ENCODE measurements at regions not wholly inside any gene's neighbourhood (a gene's known extent, or its start where the extent isn't known, plus 50 kb on each side); places are given as distances from the start of the nearest gene placed in this dataset.

DNA sequence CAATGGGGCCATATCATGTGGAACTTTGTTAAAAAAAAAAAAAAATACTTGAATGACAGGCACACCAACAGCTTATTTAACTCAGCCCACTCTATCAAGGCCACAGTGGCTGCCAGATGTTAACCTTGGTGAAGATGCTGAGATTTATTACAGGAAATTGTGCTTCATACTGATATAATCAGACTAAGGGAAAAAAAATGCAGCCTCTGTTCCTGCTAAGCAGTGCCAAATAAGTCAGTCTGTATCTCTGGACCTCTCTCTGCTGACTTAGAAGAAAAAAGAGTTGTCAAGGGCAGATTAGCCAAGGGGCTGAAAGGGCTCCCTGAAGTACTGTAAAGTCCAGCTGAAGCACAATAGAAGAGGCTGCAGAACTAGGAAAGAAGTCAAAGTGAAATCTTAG lies 677.7 kb upstream of the HTR2C start:
- no peaks in the 10 kb centered on the region for H3K79me2 ChIP-seq (ENCODE audit: insufficient read depth, low read length)
- ChIA-PET CTCF (ENCODE audit: low intra/inter-chr PET ratio, low total read pairs) (no interaction called here), POLR2A (no interaction called here)
- in situ Hi-C loops (cut with HindIII; ENCODE audit: extremely low pct_ligation_motif_present, low pct_unique_long_range_greater_than_20kb): no loop called here
- H4K20me1 ChIP-seq (ENCODE audit: insufficient read depth, low read length): no peaks in the 10 kb centered on the region
- no peaks in the 10 kb centered on the region for H3K9me3 ChIP-seq (ENCODE audit: low read length)
- H3K36me3 ChIP-seq (replicated peaks in 1 of 2; ENCODE audit: control insufficient read depth in 1 of 2, insufficient read depth in 2 of 2, low read length in 2 of 2): no peaks in the 10 kb centered on the region
- intact Hi-C loops (cut with micrococcal nuclease; ENCODE audit: unreplicated experiment): no loop called here
- no peak for FAIRE-seq
- BruUV-seq (replicated peaks): no TSS peak
- no peak for TF ChIP-seq ZNF451 (CRISPR knock-in tag; IDR thresholded peaks at IDR 0.05)
- TF ChIP-seq, protein P1, sequence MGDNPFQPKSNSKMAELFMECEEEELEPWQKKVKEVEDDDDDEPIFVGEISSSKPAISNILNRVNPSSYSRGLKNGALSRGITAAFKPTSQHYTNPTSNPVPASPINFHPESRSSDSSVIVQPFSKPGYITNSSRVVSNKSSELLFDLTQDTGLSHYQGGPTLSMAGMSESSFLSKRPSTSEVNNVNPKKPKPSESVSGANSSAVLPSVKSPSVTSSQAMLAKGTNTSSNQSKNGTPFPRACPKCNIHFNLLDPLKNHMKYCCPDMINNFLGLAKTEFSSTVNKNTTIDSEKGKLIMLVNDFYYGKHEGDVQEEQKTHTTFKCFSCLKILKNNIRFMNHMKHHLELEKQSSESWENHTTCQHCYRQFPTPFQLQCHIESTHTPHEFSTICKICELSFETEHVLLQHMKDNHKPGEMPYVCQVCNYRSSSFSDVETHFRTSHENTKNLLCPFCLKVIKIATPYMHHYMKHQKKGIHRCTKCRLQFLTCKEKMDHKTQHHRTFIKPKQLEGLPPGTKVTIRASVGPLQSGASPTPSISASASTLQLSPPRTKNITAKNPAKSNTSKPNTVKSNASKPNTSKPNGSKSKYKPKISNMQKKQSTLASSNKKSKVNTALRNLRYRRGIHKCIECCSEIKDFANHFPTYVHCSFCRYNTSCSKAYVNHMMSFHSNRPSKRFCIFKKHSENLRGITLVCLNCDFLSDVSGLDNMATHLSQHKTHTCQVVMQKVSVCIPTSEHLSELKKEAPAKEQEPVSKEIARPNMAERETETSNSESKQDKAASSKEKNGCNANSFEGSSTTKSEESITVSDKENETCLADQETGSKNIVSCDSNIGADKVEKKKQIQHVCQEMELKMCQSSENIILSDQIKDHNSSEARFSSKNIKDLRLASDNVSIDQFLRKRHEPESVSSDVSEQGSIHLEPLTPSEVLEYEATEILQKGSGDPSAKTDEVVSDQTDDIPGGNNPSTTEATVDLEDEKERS (CRISPR knock-in tag; IDR thresholded peaks at IDR 0.05): no peak
- TF ChIP-seq, protein P2, sequence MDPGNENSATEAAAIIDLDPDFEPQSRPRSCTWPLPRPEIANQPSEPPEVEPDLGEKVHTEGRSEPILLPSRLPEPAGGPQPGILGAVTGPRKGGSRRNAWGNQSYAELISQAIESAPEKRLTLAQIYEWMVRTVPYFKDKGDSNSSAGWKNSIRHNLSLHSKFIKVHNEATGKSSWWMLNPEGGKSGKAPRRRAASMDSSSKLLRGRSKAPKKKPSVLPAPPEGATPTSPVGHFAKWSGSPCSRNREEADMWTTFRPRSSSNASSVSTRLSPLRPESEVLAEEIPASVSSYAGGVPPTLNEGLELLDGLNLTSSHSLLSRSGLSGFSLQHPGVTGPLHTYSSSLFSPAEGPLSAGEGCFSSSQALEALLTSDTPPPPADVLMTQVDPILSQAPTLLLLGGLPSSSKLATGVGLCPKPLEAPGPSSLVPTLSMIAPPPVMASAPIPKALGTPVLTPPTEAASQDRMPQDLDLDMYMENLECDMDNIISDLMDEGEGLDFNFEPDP (CRISPR knock-in tag; conservative IDR thresholded peaks at IDR 0.05): no peak
- no peak for TF ChIP-seq MED1 (CRISPR knock-in tag; IDR thresholded peaks at IDR 0.05)
- TF ChIP-seq ZNF788 (CRISPR knock-in tag; IDR thresholded peaks at IDR 0.05; ENCODE audit: borderline replicate concordance): no peak
- TF ChIP-seq, protein P3, sequence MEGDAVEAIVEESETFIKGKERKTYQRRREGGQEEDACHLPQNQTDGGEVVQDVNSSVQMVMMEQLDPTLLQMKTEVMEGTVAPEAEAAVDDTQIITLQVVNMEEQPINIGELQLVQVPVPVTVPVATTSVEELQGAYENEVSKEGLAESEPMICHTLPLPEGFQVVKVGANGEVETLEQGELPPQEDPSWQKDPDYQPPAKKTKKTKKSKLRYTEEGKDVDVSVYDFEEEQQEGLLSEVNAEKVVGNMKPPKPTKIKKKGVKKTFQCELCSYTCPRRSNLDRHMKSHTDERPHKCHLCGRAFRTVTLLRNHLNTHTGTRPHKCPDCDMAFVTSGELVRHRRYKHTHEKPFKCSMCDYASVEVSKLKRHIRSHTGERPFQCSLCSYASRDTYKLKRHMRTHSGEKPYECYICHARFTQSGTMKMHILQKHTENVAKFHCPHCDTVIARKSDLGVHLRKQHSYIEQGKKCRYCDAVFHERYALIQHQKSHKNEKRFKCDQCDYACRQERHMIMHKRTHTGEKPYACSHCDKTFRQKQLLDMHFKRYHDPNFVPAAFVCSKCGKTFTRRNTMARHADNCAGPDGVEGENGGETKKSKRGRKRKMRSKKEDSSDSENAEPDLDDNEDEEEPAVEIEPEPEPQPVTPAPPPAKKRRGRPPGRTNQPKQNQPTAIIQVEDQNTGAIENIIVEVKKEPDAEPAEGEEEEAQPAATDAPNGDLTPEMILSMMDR (CRISPR knock-in tag; IDR thresholded peaks at IDR 0.05): no peak
- no peak for TF ChIP-seq ZNF180 (CRISPR knock-in tag; IDR thresholded peaks at IDR 0.05; ENCODE audit: borderline replicate concordance, low read depth)
- TF ChIP-seq, protein P4, sequence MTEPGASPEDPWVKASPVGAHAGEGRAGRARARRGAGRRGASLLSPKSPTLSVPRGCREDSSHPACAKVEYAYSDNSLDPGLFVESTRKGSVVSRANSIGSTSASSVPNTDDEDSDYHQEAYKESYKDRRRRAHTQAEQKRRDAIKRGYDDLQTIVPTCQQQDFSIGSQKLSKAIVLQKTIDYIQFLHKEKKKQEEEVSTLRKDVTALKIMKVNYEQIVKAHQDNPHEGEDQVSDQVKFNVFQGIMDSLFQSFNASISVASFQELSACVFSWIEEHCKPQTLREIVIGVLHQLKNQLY (CRISPR knock-in tag; IDR thresholded peaks at IDR 0.05): no peak
- TF ChIP-seq, protein P5, sequence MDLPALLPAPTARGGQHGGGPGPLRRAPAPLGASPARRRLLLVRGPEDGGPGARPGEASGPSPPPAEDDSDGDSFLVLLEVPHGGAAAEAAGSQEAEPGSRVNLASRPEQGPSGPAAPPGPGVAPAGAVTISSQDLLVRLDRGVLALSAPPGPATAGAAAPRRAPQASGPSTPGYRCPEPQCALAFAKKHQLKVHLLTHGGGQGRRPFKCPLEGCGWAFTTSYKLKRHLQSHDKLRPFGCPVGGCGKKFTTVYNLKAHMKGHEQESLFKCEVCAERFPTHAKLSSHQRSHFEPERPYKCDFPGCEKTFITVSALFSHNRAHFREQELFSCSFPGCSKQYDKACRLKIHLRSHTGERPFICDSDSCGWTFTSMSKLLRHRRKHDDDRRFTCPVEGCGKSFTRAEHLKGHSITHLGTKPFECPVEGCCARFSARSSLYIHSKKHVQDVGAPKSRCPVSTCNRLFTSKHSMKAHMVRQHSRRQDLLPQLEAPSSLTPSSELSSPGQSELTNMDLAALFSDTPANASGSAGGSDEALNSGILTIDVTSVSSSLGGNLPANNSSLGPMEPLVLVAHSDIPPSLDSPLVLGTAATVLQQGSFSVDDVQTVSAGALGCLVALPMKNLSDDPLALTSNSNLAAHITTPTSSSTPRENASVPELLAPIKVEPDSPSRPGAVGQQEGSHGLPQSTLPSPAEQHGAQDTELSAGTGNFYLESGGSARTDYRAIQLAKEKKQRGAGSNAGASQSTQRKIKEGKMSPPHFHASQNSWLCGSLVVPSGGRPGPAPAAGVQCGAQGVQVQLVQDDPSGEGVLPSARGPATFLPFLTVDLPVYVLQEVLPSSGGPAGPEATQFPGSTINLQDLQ (CRISPR knock-in tag; IDR thresholded peaks at IDR 0.05): no peak
- no peak for TF ChIP-seq ONECUT2 (CRISPR knock-in tag; IDR thresholded peaks at IDR 0.05)
- TF ChIP-seq NPAS2 (CRISPR knock-in tag; IDR thresholded peaks at IDR 0.05; ENCODE audit: borderline replicate concordance): no peak
- TF ChIP-seq SMYD3 (CRISPR knock-in tag; IDR thresholded peaks at IDR 0.05): no peak
- no peak for TF ChIP-seq JUND (CRISPR knock-in tag; IDR thresholded peaks at IDR 0.05)
- TF ChIP-seq ZKSCAN8 (CRISPR knock-in tag; IDR thresholded peaks at IDR 0.05; ENCODE audit: borderline replicate concordance): no peak
- no peak for TF ChIP-seq ZNF564 (CRISPR knock-in tag; IDR thresholded peaks at IDR 0.05)
- H3K4me3 ChIP-seq (replicated peaks in 1 of 3; ENCODE audit: insufficient read depth in 1 of 3, low read depth in 2 of 3, low read length in 3 of 3): no peak overlapping the region
- H3K4me1 ChIP-seq (ENCODE audit: insufficient read depth, low read length): no peaks in the 10 kb centered on the region
- no peak overlapping the region for H3K27ac ChIP-seq (ENCODE audit: extremely low read length, insufficient read depth, low read length)
- H2AFZ ChIP-seq (ENCODE audit: low read length): no peak overlapping the region
- H3K9ac ChIP-seq (ENCODE audit: insufficient read depth, low read depth, low read length): no peak overlapping the region
- DNase-seq (ENCODE audit: low spot score): no peak
- no peak for ATAC-seq
- H3K4me2 ChIP-seq (ENCODE audit: low read depth, low read length): no peak overlapping the region
- H3K27me3 ChIP-seq (ENCODE audit: control insufficient read depth in 1 of 2, insufficient read depth in 2 of 2, low read length in 2 of 2): no peaks in the 10 kb centered on the region
